Limb (tissue), 2 donors: ENCODE measurements at regions not wholly inside any gene's neighbourhood (a gene's known extent, or its start where the extent isn't known, plus 50 kb on each side); places are given as distances from the start of the nearest gene placed in this dataset.
A peak's percentile ranks its signal among the peaks of the same experiment; 100 is the strongest.

Source experiments
- DNase-seq, 2 donors: peaks; one replicate each; pipeline ENCODE4 v3.0.0-alpha.2; 2016; ENCODE audit errors: extremely low spot score in 2 of 2

- DNase-seq: no peak
Observed at GRCh38 chr13:40141859-40142555, 486.5 kb downstream of the COG6 start.

GRCh38 chr13:40143106-40143505 lies 487.6 kb downstream of the COG6 start:
- no peak for DNase-seq

GRCh38 chr13:40143559-40143958 lies 488.1 kb downstream of the COG6 start:
- no peak for DNase-seq

- DNase-seq: no peak
Observed at GRCh38 chr13:40145139-40145538, 489.7 kb downstream of the COG6 start.

GRCh38 chr13:40146063-40146462 lies 490.6 kb downstream of the COG6 start:
- DNase-seq: no peak

GRCh38 chr13:40146611-40147117 lies 491.2 kb downstream of the COG6 start:
- no peak for DNase-seq

- no peak for DNase-seq
Observed at GRCh38 chr13:40148101-40148500, 492.6 kb downstream of the COG6 start.

- DNase-seq: no peak
Observed at GRCh38 chr13:40148742-40149141, 493.3 kb downstream of the COG6 start.

- DNase-seq: peak in 1 of 2 donors; percentile 32
Observed at GRCh38 chr13:40149611-40150274, 494.3 kb downstream of the COG6 start.

- no peak for DNase-seq
Observed at GRCh38 chr13:40151673-40152072, 496.2 kb downstream of the COG6 start.

- DNase-seq: no peak
Observed at GRCh38 chr13:40152145-40152544, 496.7 kb downstream of the COG6 start.

GRCh38 chr13:40152922-40153321 lies 497.5 kb downstream of the COG6 start:
- no peak for DNase-seq

GRCh38 chr13:40153516-40153915 lies 498.1 kb downstream of the COG6 start:
- DNase-seq: no peak

- no peak for DNase-seq
Observed at GRCh38 chr13:40155201-40155600, 499.7 kb downstream of the COG6 start.

- DNase-seq: no peak
Observed at GRCh38 chr13:40158218-40158617, 502.8 kb downstream of the COG6 start.

- DNase-seq: no peak
Observed at GRCh38 chr13:40158757-40159156, 503.3 kb downstream of the COG6 start.

GRCh38 chr13:40159736-40160135 lies 504.3 kb downstream of the COG6 start:
- DNase-seq: no peak

GRCh38 chr13:40160618-40161350 lies 505.3 kb downstream of the COG6 start:
- no peak for DNase-seq

- DNase-seq: no peak
Observed at GRCh38 chr13:40161351-40161810, 505.1 kb downstream of the FOXO1 start.

- no peak for DNase-seq
Observed at GRCh38 chr13:40161931-40162330, 504.5 kb downstream of the FOXO1 start.

- no peak for DNase-seq
Observed at GRCh38 chr13:40163066-40164000, 503.1 kb downstream of the FOXO1 start.
